H9 (cell line): ENCODE measurements at regions not wholly inside any gene's neighbourhood (a gene's known extent, or its start where the extent isn't known, plus 50 kb on each side); places are given as distances from the start of the nearest gene placed in this dataset.

Source experiments
- DNase-seq: peaks from one replicate; pipeline ENCODE4 v3.0.0-alpha.2; 2017
- H2AFZ ChIP-seq: one replicate; pipeline ENCODE4 v1.6.1; 2013; ENCODE audit warnings: mild to moderate bottlenecking, low read length, control low read depth, moderate library complexity
- H2AK5ac ChIP-seq: 2 replicates; pipeline ENCODE4 v1.6.1; 2013; ENCODE audit warnings: low read length, control low read depth, mixed read lengths; ENCODE audit not compliant: insufficient read length
- H2BK120ac ChIP-seq: one replicate; pipeline ENCODE4 v1.6.1; 2013; ENCODE audit warnings: low read depth, mild to moderate bottlenecking, low read length, control low read depth, inconsistent platforms; ENCODE audit not compliant: poor library complexity, severe bottlenecking
- H2BK12ac ChIP-seq: 2 replicates; pipeline ENCODE4 v1.6.1; 2013; ENCODE audit warnings: low read length, control low read depth, mixed read lengths, low read depth; ENCODE audit not compliant: insufficient read length
- H2BK15ac ChIP-seq: 2 replicates; pipeline ENCODE4 v1.6.1; 2013; ENCODE audit warnings: low read depth, low read length, control low read depth
- H2BK20ac ChIP-seq: one replicate; pipeline ENCODE4 v1.6.1; 2013; ENCODE audit warnings: low read depth, mild to moderate bottlenecking, low read length, control low read depth, inconsistent platforms; ENCODE audit not compliant: poor library complexity, severe bottlenecking
- H2BK5ac ChIP-seq: 2 replicates; pipeline ENCODE4 v1.6.1; 2013; ENCODE audit warnings: low read length, control low read depth, mixed read lengths; ENCODE audit not compliant: insufficient read length
- H3K14ac ChIP-seq: 2 replicates; pipeline ENCODE4 v1.6.1; 2013; ENCODE audit warnings: low read length, control low read depth; ENCODE audit not compliant: insufficient read depth
- H3K18ac ChIP-seq: 2 replicates; pipeline ENCODE4 v1.6.1; 2013; ENCODE audit warnings: low read depth, mild to moderate bottlenecking, mixed read lengths, low read length, control low read depth; ENCODE audit not compliant: insufficient read length
- H3K23ac ChIP-seq: 2 replicates; pipeline ENCODE4 v1.6.1; 2013; ENCODE audit warnings: low read length, control low read depth, mixed read lengths, low read depth; ENCODE audit not compliant: insufficient read length
- H3K23me2 ChIP-seq: 2 replicates; pipeline ENCODE4 v1.6.1; 2013; ENCODE audit warnings: low read depth, mild to moderate bottlenecking, mixed read lengths, low read length, control low read depth; ENCODE audit not compliant: insufficient read length, poor library complexity, severe bottlenecking
- H3K27ac ChIP-seq: 2 replicates; pipeline ENCODE4 v1.5.1; 2013; ENCODE audit warnings: low read length, control low read depth, mixed read lengths, low read depth; ENCODE audit not compliant: insufficient read length
- H3K27me3 ChIP-seq: 2 replicates; pipeline ENCODE4 v1.6.1; 2013; ENCODE audit warnings: low read length, control low read depth, inconsistent platforms; ENCODE audit not compliant: insufficient read depth
- H3K4ac ChIP-seq: 2 replicates; pipeline ENCODE4 v1.6.1; 2013; ENCODE audit warnings: low read depth, mild to moderate bottlenecking, control low read depth, inconsistent platforms, low read length, moderate library complexity
- H3K4me1 ChIP-seq: 2 replicates; pipeline ENCODE4 v1.6.1; 2013; ENCODE audit warnings: low read length, control low read depth, inconsistent platforms; ENCODE audit not compliant: insufficient read depth
- H3K4me2 ChIP-seq: 2 replicates; pipeline ENCODE4 v1.6.1; 2013; ENCODE audit warnings: low read length, control low read depth, mixed read lengths; ENCODE audit not compliant: insufficient read length, insufficient read depth
- H3K56ac ChIP-seq: 2 replicates; pipeline ENCODE4 v1.6.1; 2013; ENCODE audit warnings: low read depth, mild to moderate bottlenecking, mixed read lengths, low read length, control low read depth; ENCODE audit not compliant: insufficient read length
- H3K79me1 ChIP-seq: 2 replicates; pipeline ENCODE4 v1.6.1; 2013; ENCODE audit warnings: low read depth, mild to moderate bottlenecking, moderate library complexity, low read length, control low read depth, inconsistent platforms; ENCODE audit not compliant: insufficient read depth, poor library complexity, severe bottlenecking
- H3K79me2 ChIP-seq: 2 replicates; pipeline ENCODE4 v1.6.1; 2013; ENCODE audit warnings: low read length, control low read depth, inconsistent platforms; ENCODE audit not compliant: insufficient read depth
- H3K9ac ChIP-seq: 2 replicates; pipeline ENCODE4 v1.6.1; 2013; ENCODE audit warnings: low read length, control low read depth, mixed read lengths; ENCODE audit not compliant: insufficient read length; ENCODE audit errors: extremely low read depth
- H3K9me3 ChIP-seq: one replicate; pipeline ENCODE4 v1.6.1; 2013; ENCODE audit warnings: low read depth, low read length, inconsistent platforms; ENCODE audit not compliant: control insufficient read depth
- H3T11ph ChIP-seq: one replicate; pipeline ENCODE4 v1.6.1; 2013; ENCODE audit warnings: mild to moderate bottlenecking, low read length, control low read depth, inconsistent platforms
- H4K20me1 ChIP-seq: one replicate; pipeline ENCODE4 v1.6.1; 2013; ENCODE audit not compliant: control insufficient read depth, insufficient read length, insufficient read depth
- H4K5ac ChIP-seq: 2 replicates; pipeline ENCODE4 v1.6.1; 2013; ENCODE audit warnings: low read depth, mild to moderate bottlenecking, mixed read lengths, low read length, control low read depth; ENCODE audit not compliant: insufficient read length
- H4K8ac ChIP-seq: replicated peaks from 2 replicates; pipeline ENCODE4 v1.6.1; 2013; ENCODE audit warnings: low read length, control low read depth, mixed read lengths, low read depth; ENCODE audit not compliant: insufficient read length
- H4K91ac ChIP-seq: 2 replicates; pipeline ENCODE4 v1.6.1; 2013; ENCODE audit warnings: low read depth, mild to moderate bottlenecking, moderate library complexity, mixed read lengths, low read length, control low read depth; ENCODE audit not compliant: insufficient read length
- H3K27ac Mint-ChIP-seq, 3 experiments: 2 replicates in 2 of 3; 3 replicates in 1 of 3; pipeline ENCODE4 v1.8.0; 2020 to 2021; ENCODE audit warnings: mixed read lengths in 3 of 3, mild to moderate bottlenecking in 1 of 3, moderate library complexity in 1 of 3
- H3K27me3 Mint-ChIP-seq: 2 replicates; pipeline ENCODE4 v1.8.0; 2021; ENCODE audit warnings: low read depth, mild to moderate bottlenecking, moderate library complexity, mixed read lengths
- H3K36me3 Mint-ChIP-seq, 3 experiments: 2 replicates in 2 of 3; 3 replicates in 1 of 3; pipeline ENCODE4 v1.8.0; 2020 to 2021; ENCODE audit warnings: low read depth in 3 of 3, mixed read lengths in 3 of 3; ENCODE audit not compliant: insufficient read depth in 1 of 3
- H3K4me1 Mint-ChIP-seq, 2 experiments: 2 replicates each; pipeline ENCODE4 v1.8.0; 2020; ENCODE audit warnings: mixed read lengths in 2 of 2
- H3K4me3 Mint-ChIP-seq, 2 experiments: 2 replicates in 1 of 2; 3 replicates in 1 of 2; pipeline ENCODE4 v1.8.0; 2020 to 2021; ENCODE audit warnings: mild to moderate bottlenecking in 2 of 2, mixed read lengths in 2 of 2, moderate library complexity in 1 of 2
- H3K9me3 Mint-ChIP-seq, 2 experiments: 2 replicates in 1 of 2; 3 replicates in 1 of 2; pipeline ENCODE4 v1.8.0; 2020; ENCODE audit warnings: mild to moderate bottlenecking in 2 of 2, mixed read lengths in 2 of 2, moderate library complexity in 1 of 2
- CTCF ChIP-seq: fragments of 200-600 bp; sonication (generic); conservative IDR thresholded peaks from 3 replicates; pipeline ENCODE4 v1.8.0; 2021; ENCODE audit warnings: antibody characterized with exemption, mild to moderate bottlenecking
- WGBS: extraction: QIAGEN DNeasy Blood & Tissue Kit; methylation state at CpG from one replicate; pipeline ENCODE4 v1.1.7; 2013; ENCODE audit warnings: missing lambda C conversion rate, low lambda C conversion rate, mixed read lengths; ENCODE audit not compliant: insufficient read length; ENCODE audit errors: extremely low coverage; 5-methylcytosine and 5-hydroxymethylcytosine counted together

GRCh38 chr3:68172039-68172438 is 517.6 kb upstream of the SUCLG2 start:
- H3K36me3 Mint-ChIP-seq = peaks cover 15 to 46% (median 21%) of the 10 kb centered on the region in 3 experiments
- H3K23ac ChIP-seq = no peak overlapping the region
- H4K5ac ChIP-seq = no peak overlapping the region
- WGBS = no CpG with 5 or more reads among the region's 2 CpGs
- H4K8ac ChIP-seq = no peak overlapping the region
- H3K56ac ChIP-seq = no peak overlapping the region
- peaks cover 52 to 53% of the 10 kb centered on the region in 2 experiments for H3K9me3 Mint-ChIP-seq
- 0 out of 4 replicates have a peak, but pooled peaks cover 0 to 1% of the 10 kb centered on the region in 2 experiments for H3K4me1 Mint-ChIP-seq
- H2BK5ac ChIP-seq = no peak overlapping the region
- H3K4ac ChIP-seq = no peak overlapping the region
- H3K27ac ChIP-seq = no peak overlapping the region
- H3K79me2 ChIP-seq = no peaks in the 10 kb centered on the region
- H3T11ph ChIP-seq = no peak overlapping the region
- H3K27me3 ChIP-seq = no peaks in the 10 kb centered on the region
- no peak overlapping the region for H3K18ac ChIP-seq
- H3K9ac ChIP-seq = no peak overlapping the region
- H2BK120ac ChIP-seq = no peak overlapping the region
- no peaks in the 10 kb centered on the region for H4K20me1 ChIP-seq
- H2AK5ac ChIP-seq = no peak overlapping the region
- no peak for TF ChIP-seq CTCF
- no peaks in the 10 kb centered on the region for H3K4me1 ChIP-seq
- H3K4me2 ChIP-seq = no peak overlapping the region
- H3K9me3 ChIP-seq = peaks cover 8% of the 10 kb centered on the region
- H4K91ac ChIP-seq = no peak overlapping the region
- no peaks in the 10 kb centered on the region for H3K23me2 ChIP-seq
- no peak for DNase-seq
- no peak overlapping the region for H2AFZ ChIP-seq
- H2BK20ac ChIP-seq = no peak overlapping the region
- H3K4me3 Mint-ChIP-seq = no peak overlapping the region
- no peaks in the 10 kb centered on the region; the same call in 1 of the 2 replicates for H3K27me3 Mint-ChIP-seq
- no peak overlapping the region for H2BK12ac ChIP-seq
- no peak overlapping the region for H3K27ac Mint-ChIP-seq
- no peaks in the 10 kb centered on the region for H3K79me1 ChIP-seq
- H2BK15ac ChIP-seq = no peak overlapping the region
- H3K14ac ChIP-seq = no peak overlapping the region
